ENCODE measurements at regions not wholly inside any gene's neighbourhood (a gene's known extent, or its start where the extent isn't known, plus 50 kb on each side); places are given as distances from the start of the nearest gene placed in this dataset.

GRCh38 chr9:86697213-86697612 lies 250.1 kb downstream of the GAS1 start:
- H3K4me1 Mint-ChIP-seq, result no peaks in the 10 kb centered on the region
- no peak overlapping the region for H2AFZ ChIP-seq (ENCODE audit: insufficient read depth, low read depth, low read length, poor library complexity, severe bottlenecking)
- no peaks in the 10 kb centered on the region for H3K9me3 Mint-ChIP-seq (ENCODE audit: insufficient read depth)
- peaks cover 0 to under 1% (median 0%) of the 10 kb centered on the region in 3 donors for H3K9me3 ChIP-seq (ENCODE audit: control extremely low read depth in 1 of 3, control insufficient read depth in 2 of 3, insufficient read depth in 1 of 3, low read length in 2 of 3)
- H3K27me3 Mint-ChIP-seq, result no peaks in the 10 kb centered on the region
- TF ChIP-seq EZH2 (IDR thresholded peaks at IDR 0.05; ENCODE audit: borderline replicate concordance, insufficient read depth, low read depth, low read length, poor library complexity, severe bottlenecking) (no peak), CTCF (IDR thresholded peaks at IDR 0.05) (no peak)
- H3K27ac Mint-ChIP-seq, result no peak overlapping the region
- no CpG with 5 or more reads among the region's 1 CpG for WGBS (ENCODE audit: insufficient coverage)
- ChIA-PET POLR2A (no interaction called here), CTCF (interaction anchor here (0.6 kb wide), 1 partner anchor 726 kb away, joined by 3 read pairs; no protein-coding TSS in a partner anchor)
- no peak overlapping the region for H3K27ac ChIP-seq (ENCODE audit: low read length in 2 of 2)
- no peaks in the 10 kb centered on the region for H3K27me3 ChIP-seq (replicated peaks in 1 of 4; ENCODE audit: control extremely low read depth in 1 of 4, control insufficient read depth in 3 of 4, insufficient read depth in 4 of 4, low read length in 3 of 4)
- no peak overlapping the region for H3K4me3 Mint-ChIP-seq
- H3K4me1 ChIP-seq (ENCODE audit: control insufficient read depth in 2 of 2, insufficient read depth in 2 of 2, low read length in 2 of 2), result no peaks in the 10 kb centered on the region
- no peak overlapping the region for H3K4me2 ChIP-seq (replicated peaks; ENCODE audit: low read depth, low read length, poor library complexity, severe bottlenecking)
- no peaks in the 10 kb centered on the region for H3K36me3 ChIP-seq (replicated peaks in 1 of 2; ENCODE audit: control extremely low read depth in 1 of 2, control insufficient read depth in 1 of 2, extremely low read depth in 1 of 2, insufficient read depth in 2 of 2, low read length in 1 of 2)
- DNase-seq (no peak), ATAC-seq (ENCODE audit: low read depth) (no peak)
- intact Hi-C loops (cut with micrococcal nuclease), result no loop called here
- no peaks in the 10 kb centered on the region for H4K20me1 ChIP-seq (ENCODE audit: control insufficient read depth, insufficient read depth, low read length, poor library complexity, severe bottlenecking)
- H3K79me2 ChIP-seq (ENCODE audit: control insufficient read depth, insufficient read depth, low read length), result no peaks in the 10 kb centered on the region
- no peak overlapping the region for H3K9ac ChIP-seq (ENCODE audit: low read length)
- no peak overlapping the region for H3K4me3 ChIP-seq (ENCODE audit: control extremely low read depth in 1 of 5, extremely low read depth in 1 of 5, insufficient read depth in 1 of 5, low read depth in 2 of 5, low read length in 4 of 5)

- intact Hi-C loops (cut with micrococcal nuclease), result no loop called here
- H3K4me3 ChIP-seq (ENCODE audit: control extremely low read depth in 1 of 5, extremely low read depth in 1 of 5, insufficient read depth in 1 of 5, low read depth in 2 of 5, low read length in 4 of 5), result no peak overlapping the region
- TF ChIP-seq CTCF (IDR thresholded peaks at IDR 0.05) (no peak), EZH2 (IDR thresholded peaks at IDR 0.05; ENCODE audit: borderline replicate concordance, insufficient read depth, low read depth, low read length, poor library complexity, severe bottlenecking) (no peak)
- no CpG with 5 or more reads among the region's 3 CpGs for WGBS (ENCODE audit: insufficient coverage)
- ATAC-seq (ENCODE audit: low read depth) (no peak), DNase-seq (no peak)
- no peak overlapping the region for H3K4me2 ChIP-seq (replicated peaks; ENCODE audit: low read depth, low read length, poor library complexity, severe bottlenecking)
- no peak overlapping the region for H2AFZ ChIP-seq (ENCODE audit: insufficient read depth, low read depth, low read length, poor library complexity, severe bottlenecking)
- peaks cover 3% of the 10 kb centered on the region for H3K27me3 Mint-ChIP-seq
- no peaks in the 10 kb centered on the region for H4K20me1 ChIP-seq (ENCODE audit: control insufficient read depth, insufficient read depth, low read length, poor library complexity, severe bottlenecking)
- no peaks in the 10 kb centered on the region for H3K79me2 ChIP-seq (ENCODE audit: control insufficient read depth, insufficient read depth, low read length)
- peaks cover 0 to 2% (median 0%) of the 10 kb centered on the region in 3 donors for H3K9me3 ChIP-seq (ENCODE audit: control extremely low read depth in 1 of 3, control insufficient read depth in 2 of 3, insufficient read depth in 1 of 3, low read length in 2 of 3)
- H3K9ac ChIP-seq (ENCODE audit: low read length), result no peak overlapping the region
- H3K27ac Mint-ChIP-seq, result no peak overlapping the region
- no peaks in the 10 kb centered on the region for H3K36me3 ChIP-seq (replicated peaks in 1 of 2; ENCODE audit: control extremely low read depth in 1 of 2, control insufficient read depth in 1 of 2, extremely low read depth in 1 of 2, insufficient read depth in 2 of 2, low read length in 1 of 2)
- no peak overlapping the region for H3K27ac ChIP-seq (ENCODE audit: low read length in 2 of 2)
- ChIA-PET POLR2A (no interaction called here), CTCF (no interaction called here)
- no peaks in the 10 kb centered on the region for H3K9me3 Mint-ChIP-seq (ENCODE audit: insufficient read depth)
- no peaks in the 10 kb centered on the region for H3K4me1 ChIP-seq (ENCODE audit: control insufficient read depth in 2 of 2, insufficient read depth in 2 of 2, low read length in 2 of 2)
- no peaks in the 10 kb centered on the region for H3K4me1 Mint-ChIP-seq
- no peak overlapping the region for H3K4me3 Mint-ChIP-seq
- H3K27me3 ChIP-seq (replicated peaks in 1 of 4; ENCODE audit: control extremely low read depth in 1 of 4, control insufficient read depth in 3 of 4, insufficient read depth in 4 of 4, low read length in 3 of 4), result no peaks in the 10 kb centered on the region
Observed at GRCh38 chr9:86695910-86696424, 251.3 kb downstream of the GAS1 start.
